SK-N-SH (cell line): ENCODE measurements at regions not wholly inside any gene's neighbourhood (a gene's known extent, or its start where the extent isn't known, plus 50 kb on each side); places are given as distances from the start of the nearest gene placed in this dataset.

Experiments used
- CTCF ChIA-PET: fragments of 300-600, 350-600 bp; formaldehyde crosslinking; extraction: SDS; loops from one replicate; lab custom pipeline; 2021; lab: Yijun Ruan, JAX
- POLR2A ChIA-PET: fragments of 350-600 bp; sonication (Branson Sonifier 250); formaldehyde crosslinking; extraction: SDS; loops from one replicate; lab custom pipeline; 2020; ENCODE audit warnings: antibody characterized with exemption, inconsistent platforms; lab: Yijun Ruan, JAX
- DNase-seq: peaks from one replicate; pipeline ENCODE4 v3.0.0; 2012
- H2AFZ ChIP-seq: fragments of 200-600 bp; sonication (generic); 2 replicates; pipeline ENCODE4 v1.8.1; 2016; ENCODE audit warnings: antibody characterized with exemption, mild to moderate bottlenecking, low read depth
- H3F3A ChIP-seq: fragments of 200-600 bp; sonication (generic); replicated peaks from 2 replicates; pipeline ENCODE3; 2016; ENCODE audit warnings: antibody characterized with exemption, mild to moderate bottlenecking; ENCODE audit not compliant: insufficient read depth
- H3K27ac ChIP-seq, 2 experiments: fragments of 200-500 bp in 1 of 2; fragments of 200-600 bp in 1 of 2; sonication (Bioruptor generic) in 1 of 2; sonication (generic), shearing (Covaris generic) in 1 of 2; 2 replicates each; pipeline versions ENCODE4 v1.5.1 to v1.6.1; 2014 to 2016; ENCODE audit warnings: low read depth in 2 of 2, inconsistent platforms in 1 of 2, low read length in 1 of 2, mild to moderate bottlenecking in 1 of 2, mixed read lengths in 1 of 2
- H3K27me3 ChIP-seq: fragments of 200-600 bp; sonication (generic), shearing (Covaris generic); 2 replicates; pipeline ENCODE4 v1.6.1; 2016; ENCODE audit warnings: mixed run types; ENCODE audit not compliant: insufficient read depth
- H3K36me3 ChIP-seq, 2 experiments: fragments of 200-500 bp in 1 of 2; fragments of 200-600 bp in 1 of 2; sonication (Bioruptor generic) in 1 of 2; sonication (generic) in 1 of 2; replicated peaks in 1 of 2; 2 replicates each; pipeline versions ENCODE3 to v1.5.1; 2014 to 2016; ENCODE audit warnings: low read length in 1 of 2, mild to moderate bottlenecking in 1 of 2; ENCODE audit not compliant: insufficient read depth in 2 of 2, control insufficient read depth in 1 of 2
- H3K4me1 ChIP-seq, 2 experiments: fragments of 200-500 bp in 1 of 2; fragments of 200-600 bp in 1 of 2; sonication (Bioruptor generic) in 1 of 2; sonication (generic), shearing (Covaris generic) in 1 of 2; 2 replicates each; pipeline versions ENCODE4 v1.5.1 to v1.6.1; 2014 to 2016; ENCODE audit warnings: low read depth in 1 of 2, low read length in 1 of 2, mixed run types in 1 of 2; ENCODE audit not compliant: insufficient read depth in 2 of 2, control insufficient read depth in 1 of 2
- H3K4me2 ChIP-seq: fragments of 200-600 bp; sonication (generic), shearing (Covaris generic); 2 replicates; pipeline ENCODE4 v1.6.1; 2017; ENCODE audit warnings: mixed run types
- H3K4me3 ChIP-seq, 2 experiments: fragments of 200-500 bp in 1 of 2; fragments of 200-600 bp in 1 of 2; sonication (Bioruptor generic) in 1 of 2; sonication (generic), shearing (Covaris generic) in 1 of 2; 2 replicates each; pipeline versions ENCODE4 v1.5.1 to v1.8.1; 2014 to 2016; ENCODE audit warnings: low read depth in 2 of 2, inconsistent platforms in 1 of 2, low read length in 1 of 2, mild to moderate bottlenecking in 1 of 2, mixed read lengths in 1 of 2, moderate library complexity in 1 of 2
- H3K79me2 ChIP-seq: fragments of 200-600 bp; sonication (generic); 2 replicates; pipeline ENCODE4 v1.8.1; 2017; ENCODE audit warnings: mild to moderate bottlenecking; ENCODE audit not compliant: insufficient read depth
- H3K9ac ChIP-seq: fragments of 200-600 bp; sonication (generic); 2 replicates; pipeline ENCODE4 v1.6.1; 2017; ENCODE audit warnings: mixed run types
- H3K9me2 ChIP-seq: fragments of 200-600 bp; sonication (generic); 2 replicates; pipeline ENCODE4 v1.6.1; 2017; ENCODE audit warnings: mixed run types
- H3K9me3 ChIP-seq: fragments of 200-600 bp; sonication (generic); 2 replicates; pipeline ENCODE4 v1.6.1; 2017; ENCODE audit warnings: mixed run types, mild to moderate bottlenecking, moderate library complexity
- H4K20me1 ChIP-seq: fragments of 200-600 bp; sonication (generic); 2 replicates; pipeline ENCODE4 v1.6.1; 2017; ENCODE audit warnings: mild to moderate bottlenecking, mixed run types; ENCODE audit not compliant: insufficient read depth
- ELF1 ChIP-seq: IDR thresholded peaks from 2 replicates; pipeline ENCODE4 v1.4.0; 2012
- FOSL2 ChIP-seq: IDR thresholded peaks from 2 replicates; pipeline ENCODE4 v1.4.0; 2012; ENCODE audit warnings: low read depth, mild to moderate bottlenecking, moderate library complexity, borderline replicate concordance
- FOXJ3 ChIP-seq: sonication (generic); formaldehyde crosslinking; IDR thresholded peaks from 2 replicates; pipeline ENCODE4 v1.5.1; 2020; ENCODE audit warnings: mild to moderate bottlenecking, missing genetic modification reagents
- FOXM1 ChIP-seq: IDR thresholded peaks from 2 replicates; pipeline ENCODE4 v1.4.0; 2012; ENCODE audit warnings: low read depth, mild to moderate bottlenecking
- GATA2 ChIP-seq: sonication (generic); formaldehyde crosslinking; IDR thresholded peaks from 2 replicates; pipeline ENCODE4 v1.5.0; 2020; ENCODE audit warnings: mild to moderate bottlenecking, missing genetic modification reagents
- JUND ChIP-seq: IDR thresholded peaks from 2 replicates; pipeline ENCODE4 v1.4.0; 2012
- MEF2A ChIP-seq: IDR thresholded peaks from 2 replicates; pipeline ENCODE4 v1.4.0; 2012; ENCODE audit warnings: low read depth, borderline replicate concordance
- MXI1 ChIP-seq: IDR thresholded peaks from 2 replicates; pipeline ENCODE4 v1.6.1; 2012; ENCODE audit warnings: mild to moderate bottlenecking, low read depth, low read length, improper control_type of control experiment
- NFIC ChIP-seq: IDR thresholded peaks from 2 replicates; pipeline ENCODE4 v1.4.0; 2012; ENCODE audit warnings: borderline replicate concordance
- NRF1 ChIP-seq: IDR thresholded peaks from 2 replicates; pipeline ENCODE4 v1.6.1; 2012; ENCODE audit warnings: low read depth, mild to moderate bottlenecking, low read length
- POLR2AphosphoS5 ChIP-seq: IDR thresholded peaks from 2 replicates; pipeline ENCODE4 v1.6.1; 2012; ENCODE audit warnings: low read depth, low read length
- RAD21 ChIP-seq: IDR thresholded peaks from 2 replicates; pipeline ENCODE4 v1.6.1; 2012; ENCODE audit warnings: mild to moderate bottlenecking, low read length
- RCOR1 ChIP-seq: fragments of 150-350 bp; IDR thresholded peaks from 2 replicates; pipeline ENCODE4 v1.6.1; 2017; ENCODE audit warnings: antibody characterized with exemption, low read length
- SMC3 ChIP-seq: IDR thresholded peaks from 2 replicates; pipeline ENCODE4 v1.6.1; 2012; ENCODE audit warnings: low read depth, low read length, improper control_type of control experiment
- TAF1 ChIP-seq: IDR thresholded peaks from 2 replicates; pipeline ENCODE4 v1.6.1; 2012; ENCODE audit warnings: low read depth, mild to moderate bottlenecking, low read length, moderate library complexity, borderline replicate concordance
- TEAD4 ChIP-seq: IDR thresholded peaks from 2 replicates; pipeline ENCODE4 v1.4.0; 2012; ENCODE audit warnings: mild to moderate bottlenecking, borderline replicate concordance; ENCODE audit not compliant: insufficient read depth
- USF2 ChIP-seq: fragments of 150-350 bp; IDR thresholded peaks from 2 replicates; pipeline ENCODE4 v1.6.1; 2017; ENCODE audit warnings: antibody characterized with exemption, low read length, low read depth, borderline replicate concordance
- WGBS: methylation state at CpG from one replicate; pipeline ENCODE4 v1.1.6; 2017; ENCODE audit warnings: low lambda C conversion rate; 5-methylcytosine and 5-hydroxymethylcytosine counted together
- TF ChIP-seq, protein P1 (sequence below): IDR thresholded peaks from 2 replicates; pipeline ENCODE4 v1.4.0; 2012; ENCODE audit warnings: low read depth, borderline replicate concordance
- TF ChIP-seq, protein P2 (sequence below): IDR thresholded peaks from 2 replicates; pipeline ENCODE4; 2012

DNA sequence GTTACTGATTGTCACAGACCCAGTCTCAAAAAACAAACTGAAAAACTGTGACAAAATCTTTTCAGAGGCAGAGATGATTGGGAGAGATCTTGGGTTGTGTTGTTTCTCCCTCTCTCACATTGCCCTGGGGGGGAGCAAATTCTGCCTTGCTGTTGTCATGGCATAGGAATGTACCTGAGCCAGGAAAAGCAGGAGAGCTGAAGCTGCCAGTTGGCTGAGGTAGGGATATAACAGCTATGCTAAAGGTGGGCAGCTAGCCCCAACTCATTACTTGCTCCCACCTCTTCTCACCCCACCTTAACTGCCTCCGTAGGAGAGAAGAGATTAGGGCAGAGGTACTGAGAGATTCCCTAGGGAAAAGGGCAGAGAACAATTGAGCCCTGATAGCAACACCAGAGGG, 299.3 kb downstream of the OSR1 start:
- Histone ChIP-seq H3K36me3 (no peaks in the 10 kb centered on the region), H3F3A (no peaks in the 10 kb centered on the region), H3K27ac (no peak overlapping the region), H3K9ac (no peak overlapping the region), H3K4me3 (no peak overlapping the region), H3K4me1 (peaks cover 0 to under 1% of the 10 kb centered on the region in 2 experiments; a peak in 1 of 4 replicates), H3K9me2 (no peaks in the 10 kb centered on the region), H3K79me2 (no peaks in the 10 kb centered on the region), H2AFZ (no peak overlapping the region), H3K27me3 (no peaks in the 10 kb centered on the region), H3K4me2 (no peak overlapping the region), H3K9me3 (no peaks in the 10 kb centered on the region), H4K20me1 (no peaks in the 10 kb centered on the region)
- ChIA-PET POLR2A (no interaction called here), CTCF (no interaction called here)
- TF ChIP-seq FOXM1 (no peak), TAF1 (no peak), POLR2AphosphoS5 (no peak), GATA2 (CRISPR knock-in tag) (no peak), RAD21 (no peak), FOSL2 (no peak), NFIC (no peak), FOXJ3 (CRISPR knock-in tag) (no peak), RCOR1 (no peak), USF2 (no peak), NRF1 (no peak), JUND (no peak), SMC3 (no peak), TEAD4 (no peak), MXI1 (no peak), ELF1 (no peak), MEF2A (no peak)
- TF ChIP-seq, protein P1, sequence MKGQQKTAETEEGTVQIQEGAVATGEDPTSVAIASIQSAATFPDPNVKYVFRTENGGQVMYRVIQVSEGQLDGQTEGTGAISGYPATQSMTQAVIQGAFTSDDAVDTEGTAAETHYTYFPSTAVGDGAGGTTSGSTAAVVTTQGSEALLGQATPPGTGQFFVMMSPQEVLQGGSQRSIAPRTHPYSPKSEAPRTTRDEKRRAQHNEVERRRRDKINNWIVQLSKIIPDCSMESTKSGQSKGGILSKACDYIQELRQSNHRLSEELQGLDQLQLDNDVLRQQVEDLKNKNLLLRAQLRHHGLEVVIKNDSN = no peak
- TF ChIP-seq, protein P2, sequence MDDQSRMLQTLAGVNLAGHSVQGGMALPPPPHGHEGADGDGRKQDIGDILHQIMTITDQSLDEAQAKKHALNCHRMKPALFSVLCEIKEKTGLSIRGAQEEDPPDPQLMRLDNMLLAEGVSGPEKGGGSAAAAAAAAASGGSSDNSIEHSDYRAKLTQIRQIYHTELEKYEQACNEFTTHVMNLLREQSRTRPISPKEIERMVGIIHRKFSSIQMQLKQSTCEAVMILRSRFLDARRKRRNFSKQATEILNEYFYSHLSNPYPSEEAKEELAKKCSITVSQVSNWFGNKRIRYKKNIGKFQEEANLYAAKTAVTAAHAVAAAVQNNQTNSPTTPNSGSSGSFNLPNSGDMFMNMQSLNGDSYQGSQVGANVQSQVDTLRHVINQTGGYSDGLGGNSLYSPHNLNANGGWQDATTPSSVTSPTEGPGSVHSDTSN = no peak
- DNase-seq = no peak
- 64% methylated on average over 1 of the region's 1 CpG for WGBS
